GM23248 (cell line): ENCODE measurements at regions not wholly inside any gene's neighbourhood (a gene's known extent, or its start where the extent isn't known, plus 50 kb on each side); places are given as distances from the start of the nearest gene placed in this dataset.

Source experiments
- DNase-seq: peaks from one replicate; pipeline ENCODE4 v3.0.0-alpha.2; 2015
- H2AFZ ChIP-seq: fragments of 200-600 bp; sonication (generic); 2 replicates; pipeline ENCODE4 v1.6.1; 2016; ENCODE audit warnings: antibody characterized with exemption
- H3F3A ChIP-seq: fragments of 200-600 bp; sonication (generic); 2 replicates; pipeline ENCODE4 v1.6.1; 2016; ENCODE audit warnings: mild to moderate bottlenecking, antibody characterized with exemption, mixed run types; ENCODE audit not compliant: insufficient read depth
- H3K27ac ChIP-seq: fragments of 200-600 bp; sonication (generic); 2 replicates; pipeline ENCODE4 v1.5.1; 2016; ENCODE audit warnings: mild to moderate bottlenecking
- H3K27me3 ChIP-seq: fragments of 200-600 bp; sonication (generic); replicated peaks from 2 replicates; pipeline ENCODE4 v1.6.1; 2016; ENCODE audit warnings: mild to moderate bottlenecking; ENCODE audit not compliant: insufficient read depth
- H3K36me3 ChIP-seq: fragments of 200-600 bp; sonication (generic); 2 replicates; pipeline ENCODE4 v1.6.1; 2016; ENCODE audit warnings: low read depth, mild to moderate bottlenecking
- H3K4me1 ChIP-seq: fragments of 200-600 bp; sonication (generic); 2 replicates; pipeline ENCODE4 v1.6.1; 2016; ENCODE audit warnings: mild to moderate bottlenecking; ENCODE audit not compliant: insufficient read depth
- H3K4me2 ChIP-seq: fragments of 200-600 bp; sonication (generic); one replicate; pipeline ENCODE4 v1.6.1; 2016; ENCODE audit warnings: mild to moderate bottlenecking; ENCODE audit not compliant: unreplicated experiment
- H3K4me3 ChIP-seq: fragments of 200-600 bp; sonication (generic); 2 replicates; pipeline ENCODE4 v1.5.1; 2016; ENCODE audit warnings: mild to moderate bottlenecking
- H3K79me2 ChIP-seq: fragments of 200-600 bp; sonication (generic); 2 replicates; pipeline ENCODE4 v1.6.1; 2016; ENCODE audit warnings: mild to moderate bottlenecking; ENCODE audit not compliant: insufficient read depth
- H3K9ac ChIP-seq: fragments of 200-600 bp; sonication (generic); 2 replicates; pipeline ENCODE4 v1.6.1; 2016; ENCODE audit warnings: mild to moderate bottlenecking
- H3K9me2 ChIP-seq: fragments of 200-600 bp; sonication (generic); 2 replicates; pipeline ENCODE4 v1.6.1; 2016; ENCODE audit warnings: mixed run types, mild to moderate bottlenecking, moderate library complexity; ENCODE audit not compliant: insufficient read depth
- H3K9me3 ChIP-seq: fragments of 200-600 bp; sonication (generic); one replicate; pipeline ENCODE4 v1.6.1; 2017; ENCODE audit warnings: low read depth
- H4K20me1 ChIP-seq: fragments of 200-600 bp; sonication (generic); 2 replicates; pipeline ENCODE4 v1.6.0; 2016; ENCODE audit not compliant: insufficient read depth
- EZH2 ChIP-seq: fragments of 200-600 bp; sonication (generic); IDR thresholded peaks from 2 replicates; pipeline ENCODE4 v1.6.1; 2018; ENCODE audit warnings: antibody characterized with exemption, mild to moderate bottlenecking; ENCODE audit not compliant: insufficient read depth, poor library complexity, severe bottlenecking
- EZH2phosphoT487 ChIP-seq: fragments of 200-600 bp; sonication (generic); IDR thresholded peaks from 2 replicates; pipeline ENCODE4 v1.6.1; 2018; ENCODE audit warnings: antibody characterized with exemption, moderate library complexity, mild to moderate bottlenecking, low read depth; ENCODE audit not compliant: insufficient read depth
- WGBS, 2 experiments: methylation state at CpG; one replicate each; pipeline ENCODE4 v1.1.6; 2015 to 2017; ENCODE audit warnings: low lambda C conversion rate in 2 of 2, low coverage in 1 of 2; ENCODE audit errors: missing lambda C conversion rate in 2 of 2; 5-methylcytosine and 5-hydroxymethylcytosine counted together
- in situ Hi-C: fragments of 300-500 bp; cut with MboI; formaldehyde crosslinking; loops from 2 replicates; pipeline ENCODE4 v1.15.0; 2020

DNA sequence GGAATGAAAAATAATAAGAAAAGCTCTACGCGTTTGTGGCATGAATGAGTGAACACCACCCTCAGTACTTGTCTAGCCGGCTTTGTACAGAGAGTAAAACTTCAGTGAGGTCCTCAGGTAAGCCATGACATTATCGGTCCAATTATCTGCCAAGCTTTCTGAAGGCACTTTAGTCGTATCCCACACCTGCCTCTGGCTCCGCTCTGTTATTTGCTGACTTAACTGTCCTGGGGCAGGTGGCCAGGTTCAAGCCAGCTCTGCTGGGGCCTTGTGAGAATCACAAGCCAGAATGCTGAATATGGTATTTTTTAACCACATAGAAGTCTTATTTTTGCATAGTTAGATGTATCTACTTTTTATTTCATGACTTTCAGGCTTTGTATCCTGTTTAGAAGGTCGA is 66.0 kb upstream of the FHIP2A start:
- Histone ChIP-seq H3K27ac (no peak overlapping the region), H3K79me2 (no peaks in the 10 kb centered on the region), H3K27me3 (0 out of 2 replicates have a peak, but pooled peaks cover 2% of the 10 kb centered on the region), H3F3A (no peaks in the 10 kb centered on the region), H3K9ac (no peak overlapping the region), H4K20me1 (no peaks in the 10 kb centered on the region), H3K4me2 (no peak overlapping the region), H3K4me3 (no peak overlapping the region), H2AFZ (no peak overlapping the region), H3K36me3 (no peaks in the 10 kb centered on the region), H3K9me3 (no peaks in the 10 kb centered on the region), H3K4me1 (peaks cover 11% of the 10 kb centered on the region), H3K9me2 (no peaks in the 10 kb centered on the region)
- no peak for TF ChIP-seq EZH2
- TF ChIP-seq EZH2phosphoT487: no peak
- in situ Hi-C loops: no loop called here
- DNase-seq: no peak
- 87 to 88% methylated on average over 7 of the region's 7 CpGs for WGBS, 2 experiments

- no peaks in the 10 kb centered on the region for H3K79me2 ChIP-seq
- 28% methylated on average over 1 of the region's 1 CpG for WGBS, 2 experiments
- H3K4me3 ChIP-seq: no peak overlapping the region
- no peak overlapping the region for H3K4me2 ChIP-seq
- H3K36me3 ChIP-seq: no peaks in the 10 kb centered on the region
- H3K27ac ChIP-seq: no peak overlapping the region
- H3F3A ChIP-seq: no peaks in the 10 kb centered on the region
- H3K27me3 ChIP-seq: peaks cover 4% of the 10 kb centered on the region; the same call in 1 of the 2 replicates
- no peak overlapping the region for H3K9ac ChIP-seq
- H2AFZ ChIP-seq: no peak overlapping the region
- H4K20me1 ChIP-seq: no peaks in the 10 kb centered on the region
- TF ChIP-seq EZH2 (no peak), EZH2phosphoT487 (no peak)
- peak; percentile 37 for DNase-seq
- in situ Hi-C loops: no loop called here
- no peaks in the 10 kb centered on the region for H3K9me2 ChIP-seq
- H3K4me1 ChIP-seq: peaks cover 11% of the 10 kb centered on the region
- no peaks in the 10 kb centered on the region for H3K9me3 ChIP-seq
These were observed 63.2 kb upstream of the FHIP2A start for GRCh38 chr10:114758331-114758730.

- no peak overlapping the region for H3K9ac ChIP-seq
- H3K79me2 ChIP-seq: no peaks in the 10 kb centered on the region
- no peak overlapping the region for H2AFZ ChIP-seq
- H3F3A ChIP-seq: no peaks in the 10 kb centered on the region
- 65 to 71% methylated on average over 11 of the region's 11 CpGs for WGBS, 2 experiments
- no peaks in the 10 kb centered on the region for H3K9me2 ChIP-seq
- H3K27me3 ChIP-seq: peaks cover 25% of the 10 kb centered on the region
- H3K4me3 ChIP-seq: no peak overlapping the region
- no peaks in the 10 kb centered on the region for H3K36me3 ChIP-seq
- H3K4me1 ChIP-seq: no peaks in the 10 kb centered on the region
- in situ Hi-C loops: no loop called here
- H3K9me3 ChIP-seq: no peaks in the 10 kb centered on the region
- no peak overlapping the region for H3K27ac ChIP-seq
- no peaks in the 10 kb centered on the region for H4K20me1 ChIP-seq
- TF ChIP-seq EZH2 (no peak), EZH2phosphoT487 (no peak)
- DNase-seq: no peak
- H3K4me2 ChIP-seq: no peak overlapping the region
These were observed 60.1 kb upstream of the FHIP2A start for GRCh38 chr10:114761205-114762193.

DNA sequence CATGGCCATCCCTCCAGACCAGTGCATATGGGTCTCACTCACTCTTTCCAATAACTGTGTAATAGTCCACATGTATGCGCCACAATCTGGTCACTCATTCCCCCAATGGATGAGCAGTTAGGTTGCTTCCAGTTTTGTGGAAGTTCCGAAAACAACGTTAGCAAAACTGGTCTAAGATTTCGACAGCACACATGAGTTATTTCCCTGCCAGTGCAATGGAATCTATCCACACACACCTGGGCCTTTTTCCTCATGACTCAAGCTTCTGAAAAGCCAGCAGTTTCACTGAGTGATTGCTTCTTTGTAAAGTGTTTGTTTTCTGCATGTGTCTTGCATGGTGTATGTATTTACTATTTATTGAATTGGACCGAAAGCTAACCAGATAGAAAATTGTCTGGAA is 58.8 kb upstream of the FHIP2A start:
- TF ChIP-seq EZH2 (no peak), EZH2phosphoT487 (no peak)
- Histone ChIP-seq H3K4me2 (no peak overlapping the region), H3K9me2 (no peaks in the 10 kb centered on the region), H3K9me3 (no peaks in the 10 kb centered on the region), H3K4me3 (no peak overlapping the region), H2AFZ (no peak overlapping the region), H3K36me3 (no peaks in the 10 kb centered on the region), H3K27me3 (peaks cover 31% of the 10 kb centered on the region), H3K27ac (no peak overlapping the region), H3K9ac (no peak overlapping the region), H3K4me1 (peaks cover 4% of the 10 kb centered on the region; the same call in 1 of the 2 replicates), H3F3A (no peaks in the 10 kb centered on the region), H3K79me2 (no peaks in the 10 kb centered on the region), H4K20me1 (no peaks in the 10 kb centered on the region)
- in situ Hi-C loops: no loop called here
- no peak for DNase-seq
- WGBS, 2 experiments: 72 to 77% methylated on average over 5 of the region's 5 CpGs
